Activated T-helper 17 cell treated with anti-CD3 and anti-CD28 coated beads, Interleukin-2, amount 50 U/mL, for 72 hours (primary cell): ENCODE measurements at regions not wholly inside any gene's neighbourhood (a gene's known extent, or its start where the extent isn't known, plus 50 kb on each side); places are given as distances from the start of the nearest gene placed in this dataset.
"Not testable (repeated sequence)": the region's sequence is repeated elsewhere in the genome, so short reads cannot be mapped to it uniquely, and the experiment has no call there.

Source experiments
- ATAC-seq: fragments of 150-1000 bp; cut with Tn5 transposase; replicated peaks from 2 replicates; pipeline ENCODE4 v1.10.0; 2021; ENCODE audit warnings: mild to moderate bottlenecking, moderate library complexity
- H3K27ac Mint-ChIP-seq: one replicate; pipeline ENCODE4 v1.8.0; 2022; ENCODE audit warnings: mixed read lengths
- H3K27me3 Mint-ChIP-seq: one replicate; pipeline ENCODE4 v1.8.0; 2022; ENCODE audit warnings: mixed read lengths
- H3K36me3 Mint-ChIP-seq: one replicate; pipeline ENCODE4 v1.8.0; 2022; ENCODE audit warnings: low read depth, mild to moderate bottlenecking, mixed read lengths
- H3K4me1 Mint-ChIP-seq: one replicate; pipeline ENCODE4 v1.8.0; 2022; ENCODE audit warnings: mixed read lengths
- H3K4me3 Mint-ChIP-seq: one replicate; pipeline ENCODE4 v1.8.0; 2022; ENCODE audit warnings: mild to moderate bottlenecking, mixed read lengths
- H3K9me3 Mint-ChIP-seq: one replicate; pipeline ENCODE4 v1.8.0; 2022; ENCODE audit warnings: mixed read lengths

- no peak overlapping the region for H3K27ac Mint-ChIP-seq
- H3K36me3 Mint-ChIP-seq = no peaks in the 10 kb centered on the region
- H3K4me1 Mint-ChIP-seq = no peaks in the 10 kb centered on the region
- peaks cover 7% of the 10 kb centered on the region for H3K27me3 Mint-ChIP-seq
- H3K9me3 Mint-ChIP-seq = no peaks in the 10 kb centered on the region
- ATAC-seq = no peak
- H3K4me3 Mint-ChIP-seq = no peak overlapping the region
Observed at GRCh38 chr10:62582804-62583208, 208.6 kb downstream of the ZNF365 start.

GRCh38 chr10:62583876-62584615, 209.9 kb downstream of the ZNF365 start:
- no peak overlapping the region for H3K27ac Mint-ChIP-seq
- H3K27me3 Mint-ChIP-seq = peaks cover 10% of the 10 kb centered on the region
- no peaks in the 10 kb centered on the region for H3K9me3 Mint-ChIP-seq
- no peak overlapping the region for H3K4me3 Mint-ChIP-seq
- no peaks in the 10 kb centered on the region for H3K36me3 Mint-ChIP-seq
- H3K4me1 Mint-ChIP-seq = no peaks in the 10 kb centered on the region
- peak; percentile 69 for ATAC-seq

- Mint-ChIP-seq H3K27ac (no peak overlapping the region), H3K36me3 (no peaks in the 10 kb centered on the region), H3K27me3 (peaks cover 17% of the 10 kb centered on the region), H3K9me3 (no peaks in the 10 kb centered on the region), H3K4me1 (no peaks in the 10 kb centered on the region), H3K4me3 (no peak overlapping the region)
- ATAC-seq = no peak
Observed at GRCh38 chr10:62584731-62585130, 210.6 kb downstream of the ZNF365 start.

GRCh38 chr10:62585211-62585775, 211.1 kb downstream of the ZNF365 start:
- Mint-ChIP-seq H3K9me3 (no peaks in the 10 kb centered on the region), H3K4me3 (no peak overlapping the region), H3K36me3 (no peaks in the 10 kb centered on the region), H3K27ac (no peak overlapping the region), H3K27me3 (peaks cover 21% of the 10 kb centered on the region), H3K4me1 (no peaks in the 10 kb centered on the region)
- no peak for ATAC-seq

- no peak overlapping the region for H3K27ac Mint-ChIP-seq
- ATAC-seq = no peak
- H3K9me3 Mint-ChIP-seq = no peaks in the 10 kb centered on the region
- H3K4me1 Mint-ChIP-seq = no peaks in the 10 kb centered on the region
- peaks cover 21% of the 10 kb centered on the region for H3K27me3 Mint-ChIP-seq
- no peak overlapping the region for H3K4me3 Mint-ChIP-seq
- no peaks in the 10 kb centered on the region for H3K36me3 Mint-ChIP-seq
Observed at GRCh38 chr10:62587011-62587410, 212.8 kb downstream of the ZNF365 start.

GRCh38 chr10:62588116-62588515, 213.9 kb downstream of the ZNF365 start:
- Mint-ChIP-seq H3K4me1 (no peaks in the 10 kb centered on the region), H3K36me3 (no peaks in the 10 kb centered on the region), H3K27me3 (peaks cover 21% of the 10 kb centered on the region), H3K9me3 (no peaks in the 10 kb centered on the region), H3K27ac (no peak overlapping the region), H3K4me3 (no peak overlapping the region)
- no peak for ATAC-seq

GRCh38 chr10:62589689-62590088, 214.8 kb upstream of the ADO start:
- H3K27ac Mint-ChIP-seq = no peak overlapping the region
- ATAC-seq = no peak
- H3K27me3 Mint-ChIP-seq = peaks cover 21% of the 10 kb centered on the region

GRCh38 chr10:62590306-62590705, 214.2 kb upstream of the ADO start:
- Mint-ChIP-seq H3K36me3 (no peaks in the 10 kb centered on the region), H3K9me3 (no peaks in the 10 kb centered on the region), H3K27ac (no peak overlapping the region), H3K27me3 (peaks cover 17% of the 10 kb centered on the region), H3K4me1 (no peaks in the 10 kb centered on the region), H3K4me3 (no peak overlapping the region)
- ATAC-seq = no peak

More at GRCh38 chr10:62589689-62590088, 214.8 kb upstream of the ADO start:
- Mint-ChIP-seq H3K4me3 (no peak overlapping the region), H3K4me1 (no peaks in the 10 kb centered on the region), H3K9me3 (no peaks in the 10 kb centered on the region), H3K36me3 (no peaks in the 10 kb centered on the region)

GRCh38 chr10:62594093-62594520, 210.4 kb upstream of the ADO start:
- H3K9me3 Mint-ChIP-seq = no peaks in the 10 kb centered on the region
- ATAC-seq = peak; percentile 79
- H3K27ac Mint-ChIP-seq = no peak overlapping the region
- H3K4me1 Mint-ChIP-seq = no peaks in the 10 kb centered on the region
- no peak overlapping the region for H3K4me3 Mint-ChIP-seq
- no peaks in the 10 kb centered on the region for H3K36me3 Mint-ChIP-seq
- peaks cover 10% of the 10 kb centered on the region for H3K27me3 Mint-ChIP-seq

GRCh38 chr10:62597226-62597625, 207.3 kb upstream of the ADO start:
- Mint-ChIP-seq H3K36me3 (no peaks in the 10 kb centered on the region), H3K9me3 (no peaks in the 10 kb centered on the region), H3K27me3 (no peaks in the 10 kb centered on the region), H3K27ac (no peak overlapping the region), H3K4me3 (no peak overlapping the region), H3K4me1 (no peaks in the 10 kb centered on the region)
- no peak for ATAC-seq

- H3K4me1 Mint-ChIP-seq = no peaks in the 10 kb centered on the region
- H3K4me3 Mint-ChIP-seq = no peak overlapping the region
- no peaks in the 10 kb centered on the region for H3K36me3 Mint-ChIP-seq
- no peak for ATAC-seq
- no peaks in the 10 kb centered on the region for H3K9me3 Mint-ChIP-seq
- H3K27ac Mint-ChIP-seq = no peak overlapping the region
- no peaks in the 10 kb centered on the region for H3K27me3 Mint-ChIP-seq
Observed at GRCh38 chr10:62599161-62599560, 205.4 kb upstream of the ADO start.

GRCh38 chr10:62606551-62606950, 198.0 kb upstream of the ADO start:
- ATAC-seq, H3K9me3 Mint-ChIP-seq, H3K4me1 Mint-ChIP-seq, H3K27me3 Mint-ChIP-seq, H3K36me3 Mint-ChIP-seq, H3K27ac Mint-ChIP-seq, H3K4me3 Mint-ChIP-seq: not testable (repeated sequence)

GRCh38 chr10:62608189-62608875, 196.2 kb upstream of the ADO start:
- H3K27me3 Mint-ChIP-seq, ATAC-seq, H3K4me3 Mint-ChIP-seq, H3K4me1 Mint-ChIP-seq, H3K36me3 Mint-ChIP-seq, H3K9me3 Mint-ChIP-seq, H3K27ac Mint-ChIP-seq: not testable (repeated sequence)

GRCh38 chr10:62610649-62611229, 193.8 kb upstream of the ADO start:
- H3K9me3 Mint-ChIP-seq = no peaks in the 10 kb centered on the region
- H3K27ac Mint-ChIP-seq = no peak overlapping the region
- peak; percentile 16 for ATAC-seq
- H3K36me3 Mint-ChIP-seq = no peaks in the 10 kb centered on the region
- peaks cover 4% of the 10 kb centered on the region for H3K27me3 Mint-ChIP-seq
- H3K4me1 Mint-ChIP-seq = peaks cover 17% of the 10 kb centered on the region
- no peak overlapping the region for H3K4me3 Mint-ChIP-seq

GRCh38 chr10:62613424-62613823, 191.1 kb upstream of the ADO start:
- Mint-ChIP-seq H3K9me3 (no peaks in the 10 kb centered on the region), H3K4me1 (peaks cover 17% of the 10 kb centered on the region), H3K4me3 (no peak overlapping the region), H3K36me3 (no peaks in the 10 kb centered on the region), H3K27ac (peak overlapping the region; percentile 48), H3K27me3 (peaks cover 4% of the 10 kb centered on the region)
- no peak for ATAC-seq
